HepG2 (cell line): ENCODE measurements at regions not wholly inside any gene's neighbourhood (a gene's known extent, or its start where the extent isn't known, plus 50 kb on each side); places are given as distances from the start of the nearest gene placed in this dataset.

Experiments
- ATAC-seq: fragments of 200-7000 bp; cut with Tn5 transposase; 3 replicates; pipeline ENCODE4 v1.9.1; 2020; ENCODE audit warnings: mild to moderate bottlenecking, moderate library complexity
- BruUV-seq: library from RNA; stranded (reverse); fragments of 400-500 nt; replicated peaks from 2 replicates; lab custom pipeline; 2021; lab: Mats Ljungman, UMichigan
- CTCF ChIA-PET: fragments of 300-600 bp; formaldehyde crosslinking; extraction: SDS; loops from one replicate; lab custom pipeline; 2021; ENCODE audit warnings: low total read pairs, inconsistent platforms, low intra/inter-chr PET ratio; lab: Yijun Ruan, JAX
- POLR2A ChIA-PET: fragments of 350-600 bp; sonication (Branson Sonifier 250); formaldehyde crosslinking; loops from one replicate; lab custom pipeline; 2020; ENCODE audit warnings: antibody characterized with exemption, inconsistent platforms; lab: Yijun Ruan, JAX
- DNase-seq: peaks from one replicate; pipeline ENCODE4 v3.0.0-alpha.2; 2015; ENCODE audit warnings: low spot score
- FAIRE-seq: peaks from 3 replicates; lab custom pipeline; 2011; peaks lifted over from hg19 to GRCh38; lab: Jason Lieb, UNC
- H2AFZ ChIP-seq: one replicate; pipeline ENCODE4 v1.6.1; 2011; ENCODE audit warnings: low read length, inconsistent platforms
- H3K27ac ChIP-seq: fragments of 300-600 bp; 3 replicates; pipeline ENCODE4 v1.8.0; 2011; ENCODE audit warnings: mixed run types, mild to moderate bottlenecking, mixed read lengths, low read length, inconsistent platforms; ENCODE audit not compliant: insufficient read depth; ENCODE audit errors: extremely low read length
- H3K27me3 ChIP-seq, 2 experiments: fragments of 200-600 bp in 1 of 2; 2 replicates in 1 of 2; 3 replicates in 1 of 2; pipeline versions ENCODE4 v1.6.0 to v1.8.0; 2011; ENCODE audit warnings: low read length in 2 of 2, mild to moderate bottlenecking in 2 of 2, moderate library complexity in 2 of 2, inconsistent platforms in 1 of 2; ENCODE audit not compliant: insufficient read depth in 2 of 2, control insufficient read depth in 1 of 2
- H3K36me3 ChIP-seq, 2 experiments: fragments of 200-600 bp in 1 of 2; replicated peaks in 1 of 2; 2 replicates in 1 of 2; 3 replicates in 1 of 2; pipeline versions ENCODE4 v1.5.1 to v1.8.0; 2011; ENCODE audit warnings: low read length in 2 of 2, inconsistent platforms in 1 of 2; ENCODE audit not compliant: insufficient read depth in 2 of 2, control insufficient read depth in 1 of 2
- H3K4me1 ChIP-seq: 2 replicates; pipeline ENCODE4 v1.5.1; 2012; ENCODE audit warnings: low read length, inconsistent platforms; ENCODE audit not compliant: insufficient read depth
- H3K4me2 ChIP-seq: 2 replicates; pipeline ENCODE4 v1.6.0; 2011; ENCODE audit warnings: low read depth, low read length, inconsistent platforms
- H3K4me3 ChIP-seq, 3 experiments: fragments of 200-600 bp in 1 of 3; sonication (generic), shearing (Covaris generic) in 1 of 3; replicated peaks in 1 of 3; 2 replicates each; pipeline ENCODE4 v1.5.1; 2011 to 2016; ENCODE audit warnings: low read length in 3 of 3, inconsistent platforms in 2 of 3, low read depth in 2 of 3, mild to moderate bottlenecking in 2 of 3, control low read depth in 1 of 3, mixed read lengths in 1 of 3; ENCODE audit not compliant: insufficient read depth in 1 of 3
- H3K79me2 ChIP-seq: one replicate; pipeline ENCODE4 v1.6.1; 2011; ENCODE audit warnings: low read length, inconsistent platforms; ENCODE audit not compliant: insufficient read depth
- H3K9ac ChIP-seq: 2 replicates; pipeline ENCODE4 v1.6.0; 2011; ENCODE audit warnings: mild to moderate bottlenecking, low read depth, low read length, inconsistent platforms; ENCODE audit not compliant: insufficient read depth
- H3K9me3 ChIP-seq: 2 replicates; pipeline ENCODE4 v1.5.1; 2012; ENCODE audit warnings: mild to moderate bottlenecking, low read length
- H4K20me1 ChIP-seq: 2 replicates; pipeline ENCODE4 v1.6.0; 2011; ENCODE audit warnings: inconsistent platforms, mild to moderate bottlenecking, low read length, moderate library complexity; ENCODE audit not compliant: insufficient read depth
- ELF3 ChIP-seq: IDR thresholded peaks from 2 replicates; pipeline ENCODE4 v1.6.1; 2016; ENCODE audit warnings: missing genetic modification reagents, missing compliant biosample characterization
- FOSL1 ChIP-seq: sonication (generic); formaldehyde crosslinking; IDR thresholded peaks from 2 replicates; pipeline ENCODE4 v1.9.0; 2021; ENCODE audit warnings: missing genetic modification reagents, borderline replicate concordance
- IRF9 ChIP-seq: sonication (generic); formaldehyde crosslinking; IDR thresholded peaks from 2 replicates; pipeline ENCODE4 v1.8.0; 2022; ENCODE audit warnings: missing genetic modification reagents, mild to moderate bottlenecking, borderline replicate concordance
- KMT2A ChIP-seq: sonication (generic); formaldehyde crosslinking; IDR thresholded peaks from 2 replicates; pipeline ENCODE4 v1.4.0; 2020; ENCODE audit warnings: missing genetic modification reagents
- NFE2L1 ChIP-seq: sonication (generic); formaldehyde crosslinking; IDR thresholded peaks from 2 replicates; pipeline ENCODE4 v1.4.0; 2020; ENCODE audit warnings: missing genetic modification reagents, mild to moderate bottlenecking, borderline replicate concordance
- NFIC ChIP-seq: IDR thresholded peaks from 2 replicates; pipeline ENCODE4 v1.6.1; 2012; ENCODE audit warnings: mild to moderate bottlenecking, low read length, inconsistent platforms
- SAFB2 ChIP-seq: sonication (generic); formaldehyde crosslinking; IDR thresholded peaks from 2 replicates; pipeline ENCODE4 v1.5.1; 2020; ENCODE audit warnings: missing genetic modification reagents, low read depth, mild to moderate bottlenecking, borderline replicate concordance
- SALL1 ChIP-seq: sonication (generic); formaldehyde crosslinking; IDR thresholded peaks from 2 replicates; pipeline ENCODE4 v1.8.0; 2022; ENCODE audit warnings: mild to moderate bottlenecking, missing genetic modification reagents
- SNAPC4 ChIP-seq: sonication (generic); formaldehyde crosslinking; IDR thresholded peaks from 2 replicates; pipeline ENCODE4 v1.4.0; 2020; ENCODE audit warnings: mild to moderate bottlenecking, missing genetic modification reagents
- SRSF4 ChIP-seq: fragments of 200-400 bp; formaldehyde crosslinking; IDR thresholded peaks from one replicate; pipeline ENCODE4 v1.6.1; 2018; ENCODE audit warnings: mild to moderate bottlenecking, low read depth, low read length, moderate library complexity; ENCODE audit not compliant: poor library complexity, severe bottlenecking
- TFAP4 ChIP-seq: sonication (generic); IDR thresholded peaks from 2 replicates; pipeline ENCODE4 v1.6.1; 2016; ENCODE audit warnings: low read depth, borderline replicate concordance
- WIZ ChIP-seq: sonication (generic); formaldehyde crosslinking; IDR thresholded peaks from 2 replicates; pipeline ENCODE4 v1.5.1; 2020; ENCODE audit warnings: mild to moderate bottlenecking, missing genetic modification reagents
- ZBTB34 ChIP-seq: sonication (generic); formaldehyde crosslinking; IDR thresholded peaks from 2 replicates; pipeline ENCODE4 v1.8.0; 2022; ENCODE audit warnings: mild to moderate bottlenecking, missing genetic modification reagents
- ZNF33B ChIP-seq: sonication (generic); formaldehyde crosslinking; IDR thresholded peaks from 2 replicates; pipeline ENCODE4 v1.5.1; 2020; ENCODE audit warnings: mild to moderate bottlenecking, missing genetic modification reagents
- ZNF749 ChIP-seq: sonication (generic); formaldehyde crosslinking; IDR thresholded peaks from 2 replicates; pipeline ENCODE4 v1.8.0; 2022; ENCODE audit warnings: mild to moderate bottlenecking, missing genetic modification reagents, moderate library complexity, borderline replicate concordance
- ZZZ3 ChIP-seq: sonication (generic); formaldehyde crosslinking; IDR thresholded peaks from 2 replicates; pipeline ENCODE4 v1.4.0; 2020; ENCODE audit warnings: missing genetic modification reagents, mild to moderate bottlenecking, borderline replicate concordance
- WGBS: methylation state at CpG from one replicate; pipeline ENCODE4 v1.1.6; 2017; ENCODE audit warnings: low lambda C conversion rate; 5-methylcytosine and 5-hydroxymethylcytosine counted together
- in situ Hi-C: cut with HindIII; loops from 2 replicates; pipeline ENCODE4 v1.10.0; 2017; ENCODE audit warnings: low pct_unique_long_range_greater_than_20kb; ENCODE audit not compliant: extremely low pct_ligation_motif_present
- intact Hi-C: fragments of 100-400 bp; cut with micrococcal nuclease; formaldehyde crosslinking; loops from one replicate; pipeline ENCODE4 v1.10.0; 2022; ENCODE audit not compliant: unreplicated experiment

DNA sequence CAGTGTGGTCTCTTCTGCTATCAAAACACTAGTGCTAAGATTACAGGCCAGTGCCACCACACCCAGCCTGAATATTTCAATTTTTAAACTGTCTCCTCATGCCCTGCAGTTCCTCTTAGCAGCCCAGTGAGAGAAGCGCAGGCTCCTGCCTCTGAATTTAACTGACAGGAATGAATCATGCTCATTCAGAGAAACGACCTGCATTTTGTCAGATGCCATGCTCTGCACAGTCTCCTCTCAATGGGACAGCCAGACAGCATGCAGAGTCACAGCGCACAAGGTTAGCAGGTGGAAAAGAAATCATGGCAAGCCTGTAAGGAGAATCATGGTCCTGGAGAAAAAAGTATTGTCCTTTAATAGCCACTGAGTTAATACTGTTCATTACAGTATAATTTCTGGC, 691.0 kb upstream of the SEL1L start (continued):
- no peak for TF ChIP-seq IRF9 (CRISPR knock-in tag)
- TF ChIP-seq SAFB2 (CRISPR knock-in tag): no peak
- TF ChIP-seq WIZ: no peak
- no peak for TF ChIP-seq ELF3 (CRISPR knock-in tag)
- TF ChIP-seq SNAPC4 (CRISPR knock-in tag): no peak
- no peak for TF ChIP-seq KMT2A
- no peak for TF ChIP-seq SALL1 (CRISPR knock-in tag)
- TF ChIP-seq, all 625 proteins: peak for 0

- no peaks in the 10 kb centered on the region for H3K79me2 ChIP-seq
- TF ChIP-seq SRSF4: no peak
- no peak for TF ChIP-seq ZBTB34 (CRISPR knock-in tag)
- TF ChIP-seq NFIC: no peak
- TF ChIP-seq ZNF749 (CRISPR knock-in tag): no peak
- no peak for TF ChIP-seq ZNF33B (CRISPR knock-in tag)
- no peak for TF ChIP-seq TFAP4
- TF ChIP-seq ZZZ3 (CRISPR knock-in tag): no peak
- no peak for TF ChIP-seq FOSL1
- no peak for TF ChIP-seq NFE2L1 (CRISPR knock-in tag)
- H3K36me3 ChIP-seq: no peaks in the 10 kb centered on the region
- H3K27me3 ChIP-seq: no peaks in the 10 kb centered on the region
- WGBS: 25% methylated on average over 3 of the region's 3 CpGs
- no peak overlapping the region for H3K9ac ChIP-seq
- ATAC-seq (no peak), FAIRE-seq (no peak), DNase-seq (no peak)
- POLR2A ChIA-PET: no interaction called here
- no peaks in the 10 kb centered on the region for H4K20me1 ChIP-seq
- BruUV-seq: no TSS peak
- no peak overlapping the region for H3K27ac ChIP-seq
- no peak overlapping the region for H3K4me3 ChIP-seq
- H3K9me3 ChIP-seq: peaks cover 92% of the 10 kb centered on the region
- no peak overlapping the region for H3K4me2 ChIP-seq
- H3K4me1 ChIP-seq: no peaks in the 10 kb centered on the region
- intact Hi-C loops: no loop called here
- in situ Hi-C loops: no loop called here
- no peak overlapping the region for H2AFZ ChIP-seq
- CTCF ChIA-PET: no interaction called here
These were observed 697.1 kb upstream of the SEL1L start for GRCh38 chr14:82230748-82231147.
